ENCODE measurements at regions not wholly inside any gene's neighbourhood (a gene's known extent, or its start where the extent isn't known, plus 50 kb on each side); places are given as distances from the start of the nearest gene placed in this dataset.
"Not testable (repeated sequence)": the region's sequence is repeated elsewhere in the genome, so short reads cannot be mapped to it uniquely, and the experiment has no call there.

DNA sequence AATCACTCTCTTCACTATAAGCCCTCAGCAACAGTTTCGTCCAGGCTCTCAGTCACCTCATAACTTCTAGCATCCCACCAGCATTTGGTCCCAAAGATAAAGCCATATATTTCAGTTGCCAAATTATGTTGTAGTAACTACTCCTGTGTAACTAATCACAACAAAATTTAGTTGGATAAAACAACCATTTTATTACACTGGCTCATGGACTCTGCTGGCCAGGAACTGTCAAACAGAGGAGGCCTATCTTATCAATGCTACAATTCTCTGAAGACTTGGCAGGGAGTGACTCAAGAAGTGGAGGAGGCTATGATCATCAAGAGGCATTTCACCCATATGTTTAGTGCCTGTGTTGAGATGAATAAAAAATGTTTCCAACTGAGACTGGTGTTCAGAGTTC lies 1082.3 kb upstream of the GJE1 start:
- DNase-seq, result no peak

DNA sequence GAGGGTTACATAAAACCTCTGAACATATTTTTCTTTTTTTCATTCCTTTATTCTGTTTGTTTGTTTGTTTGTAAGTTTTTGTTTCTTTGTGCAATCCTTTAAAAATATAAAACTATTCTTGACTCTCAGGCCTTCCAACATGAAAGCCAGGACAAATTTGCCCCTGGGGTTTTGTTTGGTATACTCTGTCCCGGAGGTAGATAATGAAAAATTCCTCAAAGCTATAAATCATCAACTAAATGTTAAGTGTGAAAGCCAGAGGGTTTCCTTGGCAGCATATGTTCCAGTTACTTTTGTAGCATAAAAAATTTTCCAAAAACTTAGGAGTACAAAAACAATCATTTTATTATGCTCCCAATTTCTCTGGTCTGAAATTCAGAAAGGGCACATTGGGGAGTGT lies 1084.3 kb upstream of the GJE1 start:
- no peak for DNase-seq

DNA sequence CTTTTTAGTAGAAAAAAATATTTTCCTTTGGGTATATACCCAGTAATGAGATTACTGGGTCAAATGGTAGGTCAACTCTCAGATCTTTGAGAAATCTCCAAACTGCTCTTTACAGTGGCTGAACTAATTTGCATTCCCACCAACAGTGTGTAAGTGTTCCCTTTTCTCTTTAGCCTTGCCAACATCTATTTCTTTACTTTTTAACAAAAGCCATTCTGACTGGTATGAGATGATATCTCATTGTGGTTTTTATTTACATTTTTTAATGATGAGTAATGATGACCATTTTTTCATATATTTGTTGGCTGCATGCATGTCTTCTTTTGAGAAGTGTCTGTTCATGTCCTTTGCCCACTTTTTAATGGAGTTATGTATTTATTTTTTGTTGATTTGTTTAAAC lies 1086.2 kb upstream of the GJE1 start:
- not testable (repeated sequence) for DNase-seq

DNA sequence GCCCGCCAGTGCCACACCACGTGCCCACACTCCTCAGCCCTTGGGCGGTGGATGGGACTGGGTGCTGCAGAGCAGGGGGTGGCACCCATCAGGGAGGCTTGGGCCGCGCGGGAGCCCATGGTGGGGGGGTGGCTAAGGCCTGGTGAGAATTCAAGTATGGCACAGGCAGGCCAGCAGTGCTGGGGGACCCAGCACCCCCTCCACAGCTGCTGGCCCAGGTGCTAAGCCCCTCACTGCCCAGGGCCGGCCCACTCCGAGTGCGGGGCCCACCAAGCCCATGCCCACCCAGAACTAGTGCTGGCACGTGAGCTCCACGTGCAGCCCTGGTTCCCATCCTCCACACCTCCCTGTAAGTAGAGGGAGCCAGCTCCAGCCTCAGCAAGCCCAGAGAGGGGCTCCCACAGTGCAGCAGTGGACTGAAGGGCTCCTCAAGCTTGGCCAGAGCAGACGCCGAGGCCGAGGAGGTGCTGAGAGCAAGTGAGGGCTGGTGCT lies 1091.1 kb upstream of the GJE1 start:
- DNase-seq, result no peak

DNA sequence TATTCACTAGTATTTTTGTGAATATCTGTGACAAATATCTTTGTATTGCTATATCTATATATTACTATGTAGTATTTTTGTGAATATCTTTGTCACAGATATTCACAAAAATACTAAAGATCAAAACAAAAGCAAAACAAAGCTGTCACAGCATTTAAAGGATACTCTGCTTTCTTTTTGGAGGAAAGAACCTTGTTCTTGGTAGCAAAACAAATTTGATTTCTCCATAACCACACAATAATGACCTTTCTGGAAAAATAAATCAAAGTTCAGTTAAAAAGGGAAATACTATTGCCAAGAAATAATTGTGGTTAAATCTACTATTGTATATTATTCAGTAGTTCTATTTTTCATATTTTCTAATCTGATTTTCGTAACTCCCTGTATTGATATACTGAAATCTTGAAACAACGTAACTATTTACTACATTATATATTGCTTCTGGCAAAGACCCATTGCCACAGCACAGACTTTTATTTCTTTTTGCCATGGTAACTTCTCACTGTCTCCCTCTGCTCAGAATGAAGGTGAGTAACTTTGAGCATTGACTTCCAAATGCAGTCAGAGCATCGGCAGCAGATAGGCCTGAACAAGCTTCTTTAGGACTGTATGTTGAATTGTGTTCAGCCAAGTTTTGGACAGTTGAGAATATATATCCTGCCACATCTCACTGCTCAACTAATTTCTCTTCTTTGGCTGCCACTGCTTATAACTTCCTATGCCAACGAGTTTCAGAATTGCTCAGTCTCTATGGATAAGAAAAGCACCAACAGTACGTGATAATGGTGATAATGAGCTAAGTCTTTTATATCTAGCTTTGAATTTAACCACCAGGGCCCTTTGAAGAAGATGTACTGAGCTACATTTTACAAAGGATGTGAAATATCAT lies 1097.2 kb upstream of the GJE1 start:
- no peak for DNase-seq

DNA sequence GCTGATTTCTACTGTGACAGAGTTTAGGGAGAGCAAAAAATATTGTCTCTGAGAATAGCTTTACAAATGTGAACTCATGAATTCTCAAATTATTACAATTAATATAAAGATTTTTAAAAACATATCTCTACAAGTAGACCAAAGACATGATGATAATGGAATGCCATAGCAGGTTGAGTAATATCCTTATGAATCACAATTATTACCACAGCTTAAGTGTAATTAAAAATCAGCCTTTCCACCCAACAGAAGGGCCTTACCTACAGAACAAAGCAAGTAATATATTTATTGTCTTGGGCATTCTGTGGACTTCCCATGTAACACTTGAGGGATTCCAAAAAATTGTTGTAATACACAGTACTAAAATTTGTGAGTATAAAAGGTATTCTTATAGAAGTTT lies 1099.6 kb upstream of the GJE1 start:
- no peak for DNase-seq

DNA sequence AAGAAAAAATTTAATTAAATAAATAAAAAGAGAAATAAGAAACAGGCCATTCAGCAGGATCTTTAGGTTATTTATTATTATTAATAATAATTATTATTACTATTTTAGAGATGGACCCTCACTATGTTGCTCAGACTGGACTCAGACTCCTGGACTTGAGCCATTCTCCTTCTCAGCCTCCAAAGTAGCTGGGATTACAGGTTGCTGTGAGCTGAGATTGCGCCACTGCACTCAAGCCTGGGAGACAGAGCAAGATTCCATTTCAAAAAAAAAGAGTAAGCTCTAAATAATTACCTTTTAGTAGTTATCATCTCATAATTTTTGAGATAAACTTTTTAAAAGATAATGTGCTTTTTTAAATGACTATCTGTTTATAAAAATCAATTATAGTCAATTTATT lies 1102.8 kb upstream of the GJE1 start:
- no peak for DNase-seq

DNA sequence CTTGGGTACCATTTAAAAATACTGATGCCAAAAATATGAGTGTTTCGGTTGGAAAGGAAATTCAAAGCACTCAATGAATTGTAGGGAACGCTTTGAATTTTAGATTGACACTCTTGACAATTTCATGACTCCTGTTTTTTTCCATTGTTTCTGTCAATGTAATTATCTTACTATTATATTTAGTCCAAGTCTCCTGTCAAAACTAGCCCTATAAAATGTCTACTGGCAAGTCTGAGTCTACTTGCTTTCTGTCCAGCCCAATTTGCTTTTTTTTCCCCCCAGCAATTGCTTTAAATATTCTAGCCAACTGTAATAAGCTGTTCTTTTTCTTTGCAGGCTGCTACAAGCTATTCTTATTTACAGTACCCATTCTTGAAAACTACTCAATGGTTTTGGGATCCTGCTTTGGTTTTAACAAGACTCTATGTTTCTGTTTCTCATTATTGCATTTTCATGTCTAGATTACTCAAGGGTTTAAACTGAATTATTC lies 1103.9 kb upstream of the GJE1 start:
- peak; percentile 47 for DNase-seq

DNA sequence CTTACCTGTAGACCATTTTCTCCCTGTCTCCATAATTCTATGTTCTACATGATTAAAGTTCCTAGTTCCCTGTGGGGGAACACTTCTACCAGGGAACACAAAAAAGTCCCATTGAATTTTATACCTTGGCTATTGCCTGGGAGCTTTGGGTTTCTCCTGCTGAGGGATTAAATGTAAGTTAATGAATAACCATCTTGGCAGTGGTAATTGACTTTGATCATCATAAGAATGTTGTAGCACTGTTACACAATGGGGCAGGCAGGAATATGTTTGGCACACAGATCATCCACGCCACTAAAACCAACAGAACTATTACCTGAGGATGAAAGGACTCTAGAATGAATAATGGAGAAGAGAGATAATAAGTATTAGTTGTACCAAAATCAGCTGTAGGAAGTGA lies 1106.2 kb upstream of the GJE1 start:
- DNase-seq, result no peak

DNA sequence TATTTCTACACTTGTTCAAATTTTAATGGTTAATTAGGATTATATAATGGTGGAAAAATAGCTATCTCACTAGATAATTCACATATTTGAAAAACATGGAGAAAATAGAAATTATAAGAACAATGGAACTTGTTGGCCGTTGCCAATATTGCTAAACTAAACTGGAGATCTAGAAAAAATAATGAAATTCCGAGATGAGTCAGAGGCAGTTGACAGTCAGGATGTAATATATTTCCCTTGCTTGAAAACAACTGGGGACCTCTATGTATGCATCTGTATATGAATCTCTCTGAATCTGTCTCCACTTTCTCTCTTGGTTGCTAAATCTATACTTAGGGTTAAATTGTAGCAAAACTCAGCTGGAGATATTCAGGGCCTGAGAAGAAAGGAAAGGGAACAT lies 1108.2 kb upstream of the GJE1 start:
- no peak for DNase-seq

DNA sequence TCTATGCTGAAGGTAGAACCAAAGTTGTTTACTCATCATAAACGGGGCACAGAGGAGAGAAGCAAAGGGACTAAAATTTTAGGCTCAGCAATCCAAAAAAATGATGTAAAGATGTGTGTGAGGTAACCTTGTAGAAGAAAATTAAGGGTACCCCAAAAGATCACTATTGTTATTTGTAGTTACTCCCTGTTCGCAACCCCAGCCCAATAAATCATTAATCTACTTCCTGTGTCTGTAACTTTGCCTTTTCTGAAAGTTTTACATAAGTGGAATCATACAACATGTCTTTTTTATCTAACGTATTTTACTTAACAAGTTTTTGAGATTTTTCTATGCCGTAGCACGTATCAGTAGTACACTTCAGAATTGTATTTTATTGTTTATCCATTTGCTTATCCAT lies 1114.8 kb upstream of the GJE1 start:
- no peak for DNase-seq

DNA sequence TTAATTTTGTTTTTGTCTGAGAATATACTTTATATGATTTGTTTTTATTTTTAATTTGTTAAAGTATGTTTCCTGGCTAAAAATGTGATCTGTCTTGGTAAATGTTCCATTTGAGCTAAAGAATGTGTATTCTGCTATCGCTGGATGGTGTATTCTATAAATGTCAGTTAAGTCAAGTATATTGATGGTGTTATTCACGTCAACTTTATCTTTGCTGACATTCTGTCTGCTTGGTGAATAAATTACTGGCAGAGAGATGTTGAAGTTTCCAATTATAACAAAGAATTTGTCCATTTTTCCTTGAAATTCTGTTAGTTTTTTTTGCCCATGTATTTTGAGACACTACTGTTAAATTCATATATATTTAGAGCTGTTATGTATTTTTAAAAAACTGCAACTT lies 1131.8 kb upstream of the GJE1 start:
- DNase-seq, result no peak

DNA sequence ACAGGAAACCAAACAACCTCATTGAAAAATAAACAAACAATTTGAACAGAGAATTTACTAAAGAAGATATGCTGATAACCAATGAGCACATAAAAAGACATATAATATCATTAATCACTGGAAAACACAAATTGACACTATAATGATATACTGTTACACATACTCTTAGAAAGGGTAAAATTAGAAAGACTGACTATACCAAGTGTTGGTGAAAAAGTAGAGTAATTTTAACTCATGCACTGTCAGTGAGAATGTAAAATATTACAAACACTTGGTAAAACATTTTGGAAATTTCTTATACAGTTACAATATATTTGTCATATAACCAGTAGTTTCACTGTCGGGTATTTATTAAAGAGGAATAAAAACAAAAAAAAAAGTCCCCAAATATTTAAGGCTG lies 1139.2 kb upstream of the GJE1 start:
- no peak for DNase-seq

DNA sequence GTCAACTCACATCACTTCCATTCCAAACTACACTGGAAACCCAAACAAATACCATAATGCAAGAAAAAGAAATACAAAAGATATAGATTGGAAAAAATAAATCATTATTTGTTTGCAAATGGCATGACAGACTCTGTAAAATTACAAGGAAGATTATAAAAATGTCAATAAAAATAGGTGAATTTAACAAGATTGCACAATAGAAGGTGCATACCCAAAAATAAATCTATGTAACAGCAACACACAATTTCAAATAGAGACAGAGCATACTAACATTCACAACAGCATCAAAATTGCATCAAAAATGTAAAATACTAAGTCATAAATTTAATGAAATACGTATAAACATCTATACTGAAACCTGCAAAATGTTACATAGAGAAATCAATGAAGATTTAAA lies 1140.0 kb upstream of the GJE1 start:
- no peak for DNase-seq

DNA sequence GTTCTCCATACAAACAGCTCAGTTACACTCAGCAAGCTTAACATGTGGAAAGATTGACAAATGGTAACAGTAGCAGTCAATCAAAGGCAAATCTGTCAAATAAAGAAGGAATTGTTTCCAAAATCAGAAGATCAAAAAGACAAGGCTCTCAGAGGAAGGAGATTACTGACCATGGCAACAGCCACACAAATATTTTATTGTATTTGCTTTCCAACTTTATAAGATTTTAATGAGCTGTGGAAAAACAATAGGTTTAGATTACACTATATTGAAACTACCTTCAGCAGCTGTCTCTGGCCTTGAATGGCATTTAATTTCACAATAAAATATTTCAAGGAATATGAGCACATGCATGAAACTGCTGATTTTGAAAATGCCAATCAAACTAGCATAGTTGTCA lies 1143.9 kb upstream of the GJE1 start:
- DNase-seq, result peak; percentile 19

DNA sequence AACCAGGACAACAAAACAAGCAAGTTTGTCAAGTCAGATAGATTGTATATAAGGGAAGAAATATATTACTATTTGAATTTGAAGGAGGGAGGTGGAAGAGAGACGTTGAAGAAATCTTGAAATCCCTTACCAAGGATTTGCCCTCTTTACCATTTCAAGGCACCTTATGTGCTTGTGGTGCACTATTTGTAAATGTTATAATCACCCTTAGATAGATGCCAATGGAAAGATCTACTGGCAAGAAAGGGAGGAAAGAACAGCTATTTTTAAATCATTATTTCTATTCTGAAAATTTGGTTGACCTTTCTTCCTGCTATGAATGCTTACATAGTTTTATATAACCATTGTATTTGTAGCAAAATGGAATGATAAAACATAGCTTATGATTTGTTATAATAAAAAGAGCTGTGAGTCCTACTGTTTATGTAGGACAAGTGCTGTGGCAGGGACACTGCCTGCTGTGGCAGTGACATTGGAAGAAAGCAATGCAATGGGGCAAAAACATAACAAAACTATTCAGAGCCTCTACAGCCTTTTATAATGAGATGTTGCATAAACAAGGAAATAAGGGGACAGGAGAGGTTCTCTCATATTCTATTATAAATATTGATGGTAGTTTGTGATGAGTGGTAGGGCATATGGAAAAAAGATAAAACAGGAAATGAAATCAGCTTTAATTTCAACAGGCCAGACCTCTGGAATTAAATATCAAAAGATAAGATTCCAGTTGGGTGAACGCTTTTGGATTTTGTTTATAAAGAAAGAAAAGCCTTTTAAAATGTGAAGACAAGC lies 1145.2 kb upstream of the GJE1 start:
- DNase-seq, result no peak

DNA sequence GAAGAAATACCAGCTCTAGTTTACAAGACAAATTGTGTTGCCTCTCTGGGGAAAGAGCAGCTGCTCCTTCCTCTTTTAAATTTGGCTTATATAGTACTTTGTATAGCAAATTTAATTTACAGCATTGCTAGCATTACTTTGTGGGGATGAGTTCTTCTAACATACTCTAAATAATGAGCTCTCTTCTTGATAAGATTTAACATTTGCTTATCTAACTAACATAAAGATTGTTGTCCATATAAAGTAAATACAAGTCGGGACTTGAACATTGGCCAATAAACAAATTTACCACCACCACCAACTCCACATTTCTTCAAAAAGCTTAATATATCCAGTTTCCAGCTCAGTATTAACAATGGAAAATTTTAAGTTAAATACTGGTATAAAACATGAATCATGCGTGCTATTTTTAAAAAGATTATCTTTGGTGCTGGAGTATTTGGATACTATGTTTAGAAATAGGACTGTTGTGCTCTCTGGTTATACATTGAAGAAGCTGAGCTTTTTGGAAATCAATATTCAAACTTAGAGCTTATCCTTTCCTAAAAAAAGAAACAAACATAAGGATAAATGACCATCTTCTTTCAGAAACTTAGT lies 1146.9 kb upstream of the GJE1 start:
- peak; percentile 2 for DNase-seq

DNA sequence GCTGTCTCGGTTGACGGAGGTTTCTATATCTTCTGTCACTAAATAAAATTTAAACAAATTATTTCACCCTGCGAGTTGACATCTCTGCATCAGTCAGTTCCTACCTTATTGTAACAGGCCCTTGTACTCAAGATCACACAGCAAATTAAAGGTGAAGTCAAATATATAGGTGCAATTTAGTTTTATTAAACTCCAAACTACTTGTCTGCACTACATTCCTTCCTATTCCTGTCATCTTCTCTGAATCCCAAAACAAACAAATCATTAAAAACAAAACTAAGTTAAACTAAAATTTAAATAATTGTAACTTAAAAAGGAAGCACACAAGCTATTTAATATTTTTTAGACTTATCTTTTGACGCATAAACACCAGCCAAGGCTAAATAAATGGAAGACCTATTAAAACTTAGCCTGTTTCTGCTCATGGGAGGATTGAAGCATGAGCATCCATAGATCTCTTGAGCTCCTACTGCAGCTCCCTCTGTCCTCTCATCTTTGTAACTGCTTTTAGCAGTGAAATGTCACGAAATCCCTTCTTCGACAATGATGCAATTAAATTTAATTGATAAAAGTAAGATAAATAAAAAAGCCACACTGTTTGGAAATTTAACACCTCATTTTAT lies 1152.3 kb upstream of the GJE1 start:
- DNase-seq, result no peak

DNA sequence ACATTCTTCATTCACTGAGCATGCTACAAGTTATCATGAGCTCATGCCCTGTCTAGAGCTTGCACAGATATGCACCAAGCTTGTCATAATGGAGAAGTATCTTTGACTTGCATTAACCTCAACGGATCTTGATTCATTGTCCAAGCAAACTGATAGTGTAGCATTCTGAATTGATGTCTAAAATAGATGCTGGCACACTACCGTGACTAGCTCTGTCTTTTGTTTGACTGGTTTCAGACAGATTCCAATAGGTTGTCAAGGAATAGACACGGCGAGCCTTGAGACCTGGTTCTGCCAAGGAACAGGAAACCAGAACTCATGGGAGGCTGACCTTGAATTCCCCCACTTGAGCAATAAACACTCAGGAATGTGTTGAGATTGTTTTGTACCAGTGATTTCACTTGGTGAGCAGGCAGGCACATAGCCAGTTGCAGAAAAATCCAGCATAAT lies 1153.1 kb upstream of the GJE1 start:
- peak; percentile 21 for DNase-seq

DNA sequence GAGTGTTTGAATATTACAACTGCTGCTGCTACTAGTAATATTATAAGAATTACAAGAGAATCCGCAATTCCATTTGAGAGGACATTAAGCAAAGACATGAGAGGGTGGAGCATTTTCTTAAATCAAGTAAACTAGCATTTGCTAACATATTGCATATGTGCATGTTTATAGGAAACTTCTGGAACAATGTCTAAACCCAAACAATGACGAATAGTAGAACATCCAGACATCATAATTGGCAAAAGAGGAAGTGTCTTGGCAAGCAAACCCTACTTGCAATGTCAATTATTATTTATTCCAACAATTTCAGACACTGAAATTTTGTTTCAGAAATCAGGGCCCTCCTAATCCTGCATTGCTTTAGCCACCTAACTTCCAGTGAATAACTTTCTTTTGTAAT lies 1155.3 kb upstream of the GJE1 start:
- peak; percentile 75 for DNase-seq

DNA sequence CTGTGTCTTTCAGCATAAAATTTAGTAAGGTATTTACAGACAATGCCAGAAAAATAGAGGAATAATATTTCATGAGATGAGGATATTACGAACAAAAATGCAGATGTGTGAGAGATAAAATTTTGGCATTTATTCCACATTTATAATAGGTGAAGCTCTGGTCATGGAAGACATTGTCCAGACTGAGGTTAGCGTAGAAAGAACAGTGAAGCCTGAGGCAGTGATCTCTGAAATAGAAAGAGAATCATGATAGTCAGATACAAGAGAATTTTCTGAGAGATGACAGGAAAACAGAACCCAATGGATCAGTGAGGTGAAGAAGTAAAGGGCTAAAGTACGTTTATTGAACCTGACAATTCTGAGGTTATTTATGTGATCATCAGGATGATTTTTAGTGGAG lies 1155.9 kb upstream of the GJE1 start:
- peak; percentile 18 for DNase-seq

DNA sequence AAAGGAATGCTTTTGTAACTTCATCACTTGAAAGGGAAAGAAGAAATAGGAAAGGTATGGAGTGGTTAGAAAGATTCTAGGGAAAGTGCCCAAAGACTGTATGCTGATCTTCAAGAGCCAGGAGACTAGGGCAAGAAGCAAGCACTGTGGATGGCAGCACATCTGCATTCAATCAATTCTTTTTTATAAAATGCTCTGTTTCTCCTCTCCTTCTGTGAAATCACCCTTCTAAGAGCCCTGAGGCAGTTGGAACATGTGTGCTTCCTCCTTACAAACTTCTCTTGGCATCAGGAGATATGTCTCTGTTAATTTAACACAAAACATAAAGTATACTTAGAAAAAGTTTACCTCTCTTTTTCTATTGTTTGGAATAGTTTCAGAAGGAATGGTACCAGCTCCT lies 1162.2 kb upstream of the GJE1 start:
- DNase-seq, result peak; percentile 38

Measured in tongue (tissue), 1 donor.